ENCODE measurements at regions not wholly inside any gene's neighbourhood (a gene's known extent, or its start where the extent isn't known, plus 50 kb on each side); places are given as distances from the start of the nearest gene placed in this dataset.

DNA sequence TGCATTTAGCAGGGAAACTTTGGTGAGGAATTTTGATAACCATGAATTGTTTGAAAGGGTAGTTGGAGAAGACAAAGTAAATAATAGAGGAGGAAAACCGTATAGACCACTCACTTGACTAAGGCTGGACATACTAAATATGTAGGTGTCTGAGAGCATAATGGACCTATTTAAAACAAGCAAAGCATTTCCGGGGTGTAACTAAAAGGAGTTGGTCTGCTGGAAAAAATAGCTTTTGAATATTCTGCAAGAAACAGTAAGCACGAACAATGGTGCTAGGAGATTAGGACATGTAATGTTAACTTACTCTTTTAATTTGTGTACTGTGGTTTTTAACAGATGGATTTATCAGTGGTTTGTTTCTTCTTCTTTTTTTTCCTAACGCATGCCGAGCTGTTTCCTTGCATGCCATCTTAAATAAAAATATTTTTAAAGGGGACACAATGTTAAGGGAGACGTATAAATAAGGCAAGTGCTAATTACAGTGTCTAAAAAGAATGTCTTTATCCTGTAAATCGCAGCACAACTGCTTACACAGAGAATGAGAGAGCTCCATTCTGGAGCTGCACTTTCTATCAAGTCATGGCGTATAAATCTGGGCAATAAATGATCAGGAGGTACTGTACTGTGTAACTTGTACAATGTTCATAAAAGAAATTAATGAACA lies 492.1 kb downstream of the LMO4 start:
- TF ChIP-seq, protein P1, sequence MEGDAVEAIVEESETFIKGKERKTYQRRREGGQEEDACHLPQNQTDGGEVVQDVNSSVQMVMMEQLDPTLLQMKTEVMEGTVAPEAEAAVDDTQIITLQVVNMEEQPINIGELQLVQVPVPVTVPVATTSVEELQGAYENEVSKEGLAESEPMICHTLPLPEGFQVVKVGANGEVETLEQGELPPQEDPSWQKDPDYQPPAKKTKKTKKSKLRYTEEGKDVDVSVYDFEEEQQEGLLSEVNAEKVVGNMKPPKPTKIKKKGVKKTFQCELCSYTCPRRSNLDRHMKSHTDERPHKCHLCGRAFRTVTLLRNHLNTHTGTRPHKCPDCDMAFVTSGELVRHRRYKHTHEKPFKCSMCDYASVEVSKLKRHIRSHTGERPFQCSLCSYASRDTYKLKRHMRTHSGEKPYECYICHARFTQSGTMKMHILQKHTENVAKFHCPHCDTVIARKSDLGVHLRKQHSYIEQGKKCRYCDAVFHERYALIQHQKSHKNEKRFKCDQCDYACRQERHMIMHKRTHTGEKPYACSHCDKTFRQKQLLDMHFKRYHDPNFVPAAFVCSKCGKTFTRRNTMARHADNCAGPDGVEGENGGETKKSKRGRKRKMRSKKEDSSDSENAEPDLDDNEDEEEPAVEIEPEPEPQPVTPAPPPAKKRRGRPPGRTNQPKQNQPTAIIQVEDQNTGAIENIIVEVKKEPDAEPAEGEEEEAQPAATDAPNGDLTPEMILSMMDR (IDR thresholded peaks at IDR 0.05; ENCODE audit: insufficient read depth, low read depth, low read length, missing control alignments): no peak
- DNase-seq (ENCODE audit: low read depth): no peak
- H3K4me3 ChIP-seq (ENCODE audit: low read depth, low read length): no peak overlapping the region

DNA sequence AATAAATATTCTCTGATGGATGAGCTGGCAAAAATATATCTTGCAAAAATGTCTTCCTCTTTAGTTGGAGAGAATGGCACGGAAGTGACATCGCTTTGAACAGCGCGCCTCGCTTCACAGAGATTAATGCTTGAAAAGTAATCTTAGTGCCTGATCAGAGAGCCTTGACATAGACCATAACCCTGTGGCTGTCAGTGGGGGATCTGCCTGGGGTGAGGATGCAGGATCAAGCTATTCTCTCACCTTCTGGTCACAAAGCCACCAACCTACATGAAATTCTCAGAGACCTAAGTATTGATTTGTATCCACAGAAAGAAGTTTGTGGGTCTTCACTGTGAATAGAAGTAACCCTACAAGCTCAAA lies 492.6 kb downstream of the LMO4 start:
- TF ChIP-seq, protein P1 (IDR thresholded peaks at IDR 0.05; ENCODE audit: insufficient read depth, low read depth, low read length, missing control alignments): no peak
- DNase-seq (ENCODE audit: low read depth): no peak
- H3K4me3 ChIP-seq (ENCODE audit: low read depth, low read length): no peak overlapping the region

DNA sequence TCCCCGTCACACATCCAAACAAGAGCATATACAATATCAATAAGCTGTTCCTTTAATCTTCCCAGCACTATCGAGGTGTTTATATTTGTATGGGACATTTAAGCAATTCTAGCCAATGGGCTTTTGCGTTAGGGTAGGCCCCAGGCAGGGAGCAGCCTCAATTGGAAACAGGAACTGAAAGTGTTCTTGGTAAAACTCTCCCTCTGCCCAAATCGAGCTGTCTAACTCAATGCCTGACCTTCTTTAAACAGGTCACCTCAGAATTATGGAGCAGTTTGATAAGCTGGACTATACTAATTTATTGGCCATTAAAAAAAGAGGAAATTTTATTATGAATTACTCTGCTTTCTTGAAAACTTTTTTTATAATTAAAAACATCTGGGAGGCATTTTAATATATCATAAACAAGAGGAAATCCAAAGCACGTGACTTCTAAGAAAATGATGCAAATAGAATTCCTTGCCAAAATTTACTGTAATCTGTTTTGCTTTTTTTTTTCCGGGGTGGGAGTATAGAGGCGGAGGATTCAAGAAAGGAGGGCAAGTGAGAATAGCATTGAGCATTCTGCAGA lies 498.1 kb downstream of the LMO4 start:
- no peak overlapping the region for H3K4me3 ChIP-seq (ENCODE audit: low read depth, low read length)
- DNase-seq (ENCODE audit: low read depth): peak; percentile 76
- TF ChIP-seq, protein P1 (IDR thresholded peaks at IDR 0.05; ENCODE audit: insufficient read depth, low read depth, low read length, missing control alignments): no peak

DNA sequence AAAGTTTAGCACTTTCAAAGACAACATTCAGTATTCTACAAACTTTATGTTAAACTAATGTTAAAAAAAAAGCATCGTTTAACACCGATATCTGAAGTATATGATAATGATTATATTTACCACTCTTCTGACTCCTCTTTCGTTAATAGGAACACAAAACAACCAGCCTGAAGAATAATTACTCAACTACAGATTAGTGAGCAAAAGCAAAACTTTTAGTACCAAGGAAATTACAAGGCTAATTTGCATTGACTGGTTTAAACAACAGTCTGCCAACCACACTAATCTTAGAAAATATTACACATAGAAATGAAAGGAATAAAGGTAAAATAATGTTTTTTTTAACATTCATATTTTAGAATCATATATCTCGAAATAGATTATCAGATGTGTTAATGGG lies 500.7 kb downstream of the LMO4 start:
- DNase-seq (ENCODE audit: low read depth): no peak
- TF ChIP-seq, protein P1 (IDR thresholded peaks at IDR 0.05; ENCODE audit: insufficient read depth, low read depth, low read length, missing control alignments): no peak
- H3K4me3 ChIP-seq (ENCODE audit: low read depth, low read length): no peak overlapping the region

DNA sequence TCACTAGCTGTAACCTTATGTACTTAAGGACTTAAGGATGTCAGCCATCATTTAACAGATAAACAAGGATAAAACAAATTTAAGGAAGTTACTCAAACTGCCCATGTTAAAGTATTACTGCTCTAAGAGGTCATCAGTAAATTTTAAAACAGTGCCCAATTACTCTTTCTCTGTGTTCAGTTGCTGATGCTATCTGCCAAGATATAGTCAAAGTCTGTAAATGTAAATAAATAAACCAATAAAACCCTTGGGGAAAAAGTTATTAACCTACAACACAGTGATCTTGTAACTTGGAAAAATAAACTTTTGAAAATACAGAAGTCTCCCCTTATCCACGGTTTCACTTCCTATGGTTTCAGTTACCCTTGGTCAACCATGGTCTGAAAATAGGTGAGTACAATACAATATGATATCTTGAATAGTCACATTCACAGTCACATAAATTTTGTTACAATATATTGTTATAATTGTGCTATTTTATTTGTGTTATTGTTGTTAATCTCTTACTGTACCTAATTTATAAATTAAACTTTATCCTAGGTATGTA lies 501.8 kb downstream of the LMO4 start:
- TF ChIP-seq, protein P1 (IDR thresholded peaks at IDR 0.05; ENCODE audit: insufficient read depth, low read depth, low read length, missing control alignments): no peak
- DNase-seq (ENCODE audit: low read depth): no peak
- H3K4me3 ChIP-seq (ENCODE audit: low read depth, low read length): no peak overlapping the region

DNA sequence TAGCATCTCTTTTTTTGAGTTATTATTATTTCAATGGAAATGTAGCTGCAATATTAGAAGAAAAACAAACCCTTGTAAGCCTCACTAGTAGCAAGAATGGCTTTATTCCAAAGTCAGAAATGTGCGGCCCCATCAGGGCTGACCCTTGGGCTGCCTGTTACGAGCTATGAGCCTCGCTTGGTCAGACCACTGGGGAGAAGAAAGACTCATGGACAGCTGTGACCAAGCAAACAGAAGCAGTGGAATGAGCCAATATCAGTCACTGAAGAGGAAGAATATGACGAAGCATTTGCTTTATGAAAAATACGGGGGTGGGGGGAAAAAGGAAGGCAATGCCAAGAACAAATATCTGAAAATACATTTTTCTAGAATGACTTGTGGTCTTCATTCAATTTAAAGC lies 504.5 kb downstream of the LMO4 start:
- no peak overlapping the region for H3K4me3 ChIP-seq (ENCODE audit: low read depth, low read length)
- DNase-seq (ENCODE audit: low read depth): no peak
- TF ChIP-seq, protein P1 (IDR thresholded peaks at IDR 0.05; ENCODE audit: insufficient read depth, low read depth, low read length, missing control alignments): no peak
